ENCODE measurements at regions not wholly inside any gene's neighbourhood (a gene's known extent, or its start where the extent isn't known, plus 50 kb on each side); places are given as distances from the start of the nearest gene placed in this dataset.

GRCh38 chr3:193768070-193768394 lies 175.0 kb downstream of the OPA1 start:
- Histone ChIP-seq H2BK12ac (ENCODE audit: insufficient read length, low read depth, low read length) (no peak overlapping the region), H3K4me2 (ENCODE audit: insufficient read depth, insufficient read length, low read length) (no peak overlapping the region), H3K4ac (ENCODE audit: low read depth, low read length) (no peak overlapping the region), H4K8ac (replicated peaks; ENCODE audit: insufficient read length, low read depth, low read length) (no peak overlapping the region), H3K23me2 (ENCODE audit: insufficient read length, low read depth, low read length, poor library complexity, severe bottlenecking) (no peaks in the 10 kb centered on the region), H2BK15ac (ENCODE audit: low read depth, low read length) (no peak overlapping the region), H2BK20ac (ENCODE audit: low read depth, low read length, poor library complexity, severe bottlenecking) (no peak overlapping the region), H2BK5ac (ENCODE audit: insufficient read length, low read length) (no peak overlapping the region), H3K27me3 (ENCODE audit: insufficient read depth, low read length) (no peaks in the 10 kb centered on the region; the same call in 1 of the 2 replicates), H3K79me1 (ENCODE audit: insufficient read depth, low read depth, low read length, poor library complexity, severe bottlenecking) (no peaks in the 10 kb centered on the region), H4K5ac (ENCODE audit: insufficient read length, low read depth, low read length) (no peak overlapping the region), H3K27ac (ENCODE audit: insufficient read length, low read depth, low read length) (no peak overlapping the region), H3T11ph (ENCODE audit: low read length) (no peak overlapping the region), H3K4me1 (ENCODE audit: insufficient read depth, low read length) (no peaks in the 10 kb centered on the region), H2AFZ (ENCODE audit: low read length) (no peak overlapping the region), H3K9ac (ENCODE audit: extremely low read depth, insufficient read length, low read length) (no peak overlapping the region), H3K56ac (ENCODE audit: insufficient read length, low read depth, low read length) (no peak overlapping the region), H2BK120ac (ENCODE audit: low read depth, low read length, poor library complexity, severe bottlenecking) (no peak overlapping the region), H2AK5ac (ENCODE audit: insufficient read length, low read length) (no peak overlapping the region), H3K79me2 (ENCODE audit: insufficient read depth, low read length) (no peaks in the 10 kb centered on the region), H3K14ac (ENCODE audit: insufficient read depth, low read length) (no peak overlapping the region), H3K23ac (ENCODE audit: insufficient read length, low read depth, low read length) (no peak overlapping the region), H4K20me1 (ENCODE audit: control insufficient read depth, insufficient read depth, insufficient read length) (no peaks in the 10 kb centered on the region), H4K91ac (ENCODE audit: insufficient read length, low read depth, low read length) (no peak overlapping the region), H3K9me3 (ENCODE audit: control insufficient read depth, low read depth, low read length) (no peaks in the 10 kb centered on the region), H3K18ac (ENCODE audit: insufficient read length, low read depth, low read length) (no peak overlapping the region)
- Mint-ChIP-seq H3K4me1 (peaks cover 1 to 11% of the 10 kb centered on the region in 2 experiments; a peak in 2 of 4 replicates), H3K4me3 (no peak overlapping the region), H3K27me3 (ENCODE audit: low read depth) (peaks cover 15% of the 10 kb centered on the region), H3K27ac (no peak overlapping the region), H3K36me3 (ENCODE audit: insufficient read depth in 1 of 3, low read depth in 3 of 3) (peaks cover 0 to 6% (median 0%) of the 10 kb centered on the region in 3 experiments; a peak in 3 of 7 replicates), H3K9me3 (peaks cover 4% of the 10 kb centered on the region in 2 experiments; a peak in 3 of 5 replicates)
- WGBS (ENCODE audit: extremely low coverage, insufficient read length, low lambda C conversion rate) = no CpG with 5 or more reads among the region's 2 CpGs
- TF ChIP-seq CTCF (conservative IDR thresholded peaks at IDR 0.05) = no peak
- DNase-seq = no peak

All from H9 (cell line).